Kidney capillary endothelial cell (primary cell): ENCODE measurements at regions not wholly inside any gene's neighbourhood (a gene's known extent, or its start where the extent isn't known, plus 50 kb on each side); places are given as distances from the start of the nearest gene placed in this dataset.

Experiments used
- DNase-seq: peaks from one replicate; pipeline ENCODE4 v3.0.0-alpha.2; 2018; ENCODE audit warnings: low spot score

GRCh38 chr14:82138431-82138830, 604.8 kb upstream of the SEL1L start:
- DNase-seq, result no peak

GRCh38 chr14:82146846-82147245, 613.2 kb upstream of the SEL1L start:
- no peak for DNase-seq

- no peak for DNase-seq
These were observed 620.0 kb upstream of the SEL1L start for GRCh38 chr14:82153689-82154088.

GRCh38 chr14:82159624-82160023, 626.0 kb upstream of the SEL1L start:
- no peak for DNase-seq

GRCh38 chr14:82180139-82180538, 646.5 kb upstream of the SEL1L start:
- DNase-seq, result no peak

GRCh38 chr14:82182646-82183045, 649.0 kb upstream of the SEL1L start:
- no peak for DNase-seq

- DNase-seq, result no peak
These were observed 657.1 kb upstream of the SEL1L start for GRCh38 chr14:82190742-82191141.

GRCh38 chr14:82192387-82192786, 658.7 kb upstream of the SEL1L start:
- DNase-seq, result no peak

GRCh38 chr14:82223276-82223675, 689.6 kb upstream of the SEL1L start:
- no peak for DNase-seq

GRCh38 chr14:82224610-82225009, 691.0 kb upstream of the SEL1L start:
- DNase-seq, result no peak

GRCh38 chr14:82230748-82231147, 697.1 kb upstream of the SEL1L start:
- no peak for DNase-seq

- no peak for DNase-seq
These were observed 705.0 kb upstream of the SEL1L start for GRCh38 chr14:82238649-82239048.

GRCh38 chr14:82239223-82239622, 705.6 kb upstream of the SEL1L start:
- no peak for DNase-seq

- no peak for DNase-seq
These were observed 711.1 kb upstream of the SEL1L start for GRCh38 chr14:82244791-82245190.

GRCh38 chr14:82251494-82251893, 717.8 kb upstream of the SEL1L start:
- DNase-seq, result no peak

GRCh38 chr14:82270286-82270685, 736.6 kb upstream of the SEL1L start:
- no peak for DNase-seq

GRCh38 chr14:82298811-82299210, 765.2 kb upstream of the SEL1L start:
- DNase-seq, result no peak

GRCh38 chr14:82309199-82309598, 775.5 kb upstream of the SEL1L start:
- DNase-seq, result no peak

- no peak for DNase-seq
These were observed 780.2 kb upstream of the SEL1L start for GRCh38 chr14:82313889-82314288.

GRCh38 chr14:82328442-82328841, 794.8 kb upstream of the SEL1L start:
- no peak for DNase-seq

GRCh38 chr14:82341261-82341810, 807.7 kb upstream of the SEL1L start:
- no peak for DNase-seq

- no peak for DNase-seq
These were observed 808.9 kb upstream of the SEL1L start for GRCh38 chr14:82342596-82342995.

GRCh38 chr14:82345184-82345583, 811.5 kb upstream of the SEL1L start:
- no peak for DNase-seq

- no peak for DNase-seq
These were observed 820.5 kb upstream of the SEL1L start for GRCh38 chr14:82354126-82354525.

GRCh38 chr14:82359201-82359600, 825.5 kb upstream of the SEL1L start:
- no peak for DNase-seq
